Right lobe of liver (tissue), 6 donors: ENCODE measurements at regions not wholly inside any gene's neighbourhood (a gene's known extent, or its start where the extent isn't known, plus 50 kb on each side); places are given as distances from the start of the nearest gene placed in this dataset.

Experiments
- ATAC-seq, 4 donors: fragments of 200-7000 bp; cut with Tn5 transposase; one replicate each; pipeline ENCODE4 v1.9.1; 2020; ENCODE audit warnings: mild to moderate bottlenecking in 4 of 4, moderate library complexity in 4 of 4
- DNase-seq, 3 donors: peaks; one replicate each; pipeline ENCODE4 v3.0.0-alpha.2; 2020
- H3K27ac ChIP-seq, 3 donors: fragments of 200-600 bp; one replicate each; pipeline ENCODE4 v1.8.0; 2022
- H3K27me3 ChIP-seq, 2 donors: fragments of 200-600 bp; one replicate each; pipeline ENCODE4 v1.8.0; 2022
- H3K36me3 ChIP-seq, 4 donors: fragments of 200-600 bp; sonication (generic) in 1 of 4; one replicate each; pipeline versions ENCODE4 v1.5.1 to v1.8.0; 2017 to 2022; ENCODE audit warnings: control low read depth in 1 of 4
- H3K4me1 ChIP-seq, 4 donors: fragments of 200-600 bp; sonication (generic) in 1 of 4; one replicate each; pipeline versions ENCODE4 v1.5.1 to v1.8.0; 2017 to 2022; ENCODE audit warnings: control low read depth in 1 of 4
- H3K4me3 ChIP-seq, 3 donors: fragments of 200-600 bp; one replicate each; pipeline ENCODE4 v1.8.0; 2022
- H3K9me3 ChIP-seq, 4 donors: fragments of 200-600 bp; sonication (generic) in 1 of 4; one replicate each; pipeline versions ENCODE4 v1.5.1 to v1.8.0; 2017 to 2022; ENCODE audit warnings: control low read depth in 1 of 4
- CTCF ChIP-seq, 4 donors: fragments of 200-600 bp in 3 of 4; fragments of 450-650 bp in 1 of 4; IDR thresholded peaks; one replicate each; pipeline versions ENCODE4 v1.5.1 to v1.8.0; 2016 to 2022; ENCODE audit warnings: antibody characterized with exemption in 4 of 4, mild to moderate bottlenecking in 2 of 4
- POLR2A ChIP-seq: fragments of 450-650 bp; IDR thresholded peaks from one replicate; pipeline ENCODE4 v1.6.1; 2017; ENCODE audit warnings: antibody characterized with exemption, mild to moderate bottlenecking
- WGBS: methylation state at CpG from one replicate; pipeline ENCODE4 v1.1.6; 2018; ENCODE audit warnings: low coverage, low lambda C conversion rate; ENCODE audit not compliant: insufficient coverage; ENCODE audit errors: missing lambda C conversion rate; 5-methylcytosine and 5-hydroxymethylcytosine counted together
- intact Hi-C, 2 donors: fragments of 100-400 bp; cut with DNase I; formaldehyde crosslinking; loops; one replicate each; pipeline versions ENCODE4 v1.11.2 to v1.14.1; 2022
- donor health status: DM: no; HTN: yes; CAD: no.
- donor health status: DM: no; HTN: no; CAD: no.
- donor health status: DM: no; HTN: no; CAD: no.
- donor health status: DM: no; HTN: yes; CAD: no.
- donor health status: DM: no; HTN: yes; CAD: no.

GRCh38 chr11:104728927-104729326 lies 169.3 kb downstream of the CASP12 start:
- Histone ChIP-seq H3K27me3 (no peaks in the 10 kb centered on the region), H3K4me3 (no peak overlapping the region), H3K27ac (no peak overlapping the region), H3K36me3 (no peaks in the 10 kb centered on the region), H3K9me3 (no peaks in the 10 kb centered on the region), H3K4me1 (no peaks in the 10 kb centered on the region)
- WGBS: 68% methylated on average over 6 of the region's 6 CpGs
- intact Hi-C loops: no loop called here
- DNase-seq (no peak), ATAC-seq (no peak)
- TF ChIP-seq POLR2A: no peak
- TF ChIP-seq CTCF (IDR thresholded peaks at IDR 0.05): no peak

- 23% methylated on average over 2 of the region's 2 CpGs for WGBS
- no peaks in the 10 kb centered on the region for H3K9me3 ChIP-seq
- no peaks in the 10 kb centered on the region for H3K4me1 ChIP-seq
- no peaks in the 10 kb centered on the region for H3K36me3 ChIP-seq
- H3K4me3 ChIP-seq: no peak overlapping the region
- intact Hi-C loops: no loop called here
- TF ChIP-seq CTCF (IDR thresholded peaks at IDR 0.05) (no peak), POLR2A (no peak)
- H3K27me3 ChIP-seq: no peaks in the 10 kb centered on the region
- H3K27ac ChIP-seq: no peak overlapping the region
- ATAC-seq: no peak
- no peak for DNase-seq
These were observed 170.5 kb downstream of the CASP12 start for GRCh38 chr11:104727768-104728167.

DNA sequence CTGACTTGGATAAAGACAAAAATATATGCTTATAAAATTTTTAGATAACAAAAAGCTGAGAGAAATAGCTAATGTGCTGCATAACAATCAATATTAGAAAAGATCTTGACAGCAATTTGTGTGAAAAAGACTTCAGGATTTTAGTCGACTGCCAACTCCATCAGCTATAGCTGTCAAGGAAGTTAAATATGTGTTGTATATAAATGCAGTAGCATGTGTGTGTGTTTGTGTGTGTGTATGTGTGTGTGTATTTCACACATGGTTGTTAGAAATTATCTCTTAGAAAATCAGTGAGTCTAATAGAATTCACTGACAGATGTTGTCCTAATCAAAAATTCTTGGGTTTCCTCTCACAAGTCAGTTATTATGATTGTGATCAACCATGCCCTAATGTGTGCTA lies 171.2 kb downstream of the CASP12 start:
- ATAC-seq: no peak
- Histone ChIP-seq H3K27me3 (no peaks in the 10 kb centered on the region), H3K4me3 (no peak overlapping the region), H3K9me3 (no peaks in the 10 kb centered on the region), H3K36me3 (no peaks in the 10 kb centered on the region), H3K27ac (no peak overlapping the region), H3K4me1 (no peaks in the 10 kb centered on the region)
- TF ChIP-seq CTCF (IDR thresholded peaks at IDR 0.05): no peak
- no peak for TF ChIP-seq POLR2A
- WGBS: 82% methylated on average over 1 of the region's 1 CpG
- no peak for DNase-seq
- intact Hi-C loops: no loop called here

- no peaks in the 10 kb centered on the region for H3K27me3 ChIP-seq
- 29% methylated on average over 4 of the region's 4 CpGs for WGBS
- H3K4me3 ChIP-seq: no peak overlapping the region
- TF ChIP-seq POLR2A (no peak), CTCF (IDR thresholded peaks at IDR 0.05) (no peak)
- ATAC-seq (no peak), DNase-seq (no peak)
- H3K36me3 ChIP-seq: no peaks in the 10 kb centered on the region
- H3K27ac ChIP-seq: no peak overlapping the region
- H3K9me3 ChIP-seq: no peaks in the 10 kb centered on the region
- no peaks in the 10 kb centered on the region for H3K4me1 ChIP-seq
- intact Hi-C loops: no loop called here
These were observed 172.4 kb downstream of the CASP12 start for GRCh38 chr11:104725796-104726408.

DNA sequence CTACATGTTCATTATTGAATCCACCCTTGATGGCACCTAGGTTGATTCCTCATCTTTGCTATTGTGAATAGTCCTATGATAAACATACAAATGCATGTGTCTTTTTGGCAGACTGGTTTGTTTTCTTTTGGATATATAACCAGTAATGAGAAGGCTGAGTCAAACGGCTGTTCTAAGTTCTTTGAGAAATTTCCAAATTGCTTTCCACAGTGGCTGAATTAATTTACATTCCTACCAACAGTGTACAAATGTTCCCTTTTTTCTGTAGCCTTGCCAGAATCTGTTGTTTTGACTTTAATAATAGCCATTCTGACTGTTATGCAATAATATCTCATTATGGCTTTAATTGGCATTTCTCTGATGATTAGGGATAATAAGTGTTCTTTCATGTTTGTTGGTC lies 184.9 kb downstream of the CASP12 start:
- no peaks in the 10 kb centered on the region for H3K9me3 ChIP-seq
- no peaks in the 10 kb centered on the region for H3K4me1 ChIP-seq
- DNase-seq (no peak), ATAC-seq (no peak)
- WGBS: 22% methylated on average over 1 of the region's 1 CpG
- TF ChIP-seq POLR2A (no peak), CTCF (IDR thresholded peaks at IDR 0.05) (no peak)
- intact Hi-C loops: no loop called here
- no peaks in the 10 kb centered on the region for H3K36me3 ChIP-seq
- H3K27me3 ChIP-seq: no peaks in the 10 kb centered on the region
- H3K27ac ChIP-seq: no peak overlapping the region
- H3K4me3 ChIP-seq: no peak overlapping the region
